K562 (cell line): ENCODE measurements at regions not wholly inside any gene's neighbourhood (a gene's known extent, or its start where the extent isn't known, plus 50 kb on each side); places are given as distances from the start of the nearest gene placed in this dataset.

ENCODE experiments used
- BRCA1 ChIP-seq, 2 experiments: fragments of 450-650 bp in 1 of 2; sonication (generic) in 1 of 2; formaldehyde crosslinking in 1 of 2; IDR thresholded peaks; 2 replicates each; pipeline versions ENCODE4 v1.5.0 to v1.6.1; 2017 to 2020; ENCODE audit warnings: mild to moderate bottlenecking in 1 of 2, missing genetic modification reagents in 1 of 2
- CHD7 ChIP-seq: fragments of 200-600 bp; sonication (generic); IDR thresholded peaks from one replicate; pipeline ENCODE4 v1.6.1; 2012; ENCODE audit warnings: mild to moderate bottlenecking, low read depth, low read length, inconsistent platforms
- RREB1 ChIP-seq: fragments of 250-450 bp; sonication (Bioruptor Pico); IDR thresholded peaks from 2 replicates; pipeline ENCODE4 v1.4.0; 2020
- SIN3A ChIP-seq, 2 experiments: fragments of 150-350 bp in 1 of 2; IDR thresholded peaks; 2 replicates each; pipeline ENCODE4 v1.6.1; 2011 to 2016; ENCODE audit warnings: borderline replicate concordance in 2 of 2, low read depth in 2 of 2, low read length in 2 of 2, mild to moderate bottlenecking in 2 of 2, moderate library complexity in 2 of 2; ENCODE audit not compliant: control insufficient read depth in 1 of 2
- SP2 ChIP-seq: IDR thresholded peaks from 2 replicates; pipeline ENCODE4 v1.6.1; 2011; ENCODE audit warnings: mild to moderate bottlenecking, low read depth, low read length, moderate library complexity; ENCODE audit not compliant: poor library complexity, severe bottlenecking; ENCODE audit errors: extremely low read depth
- TOE1 ChIP-seq, 2 experiments: fragments of 450-650 bp in 1 of 2; sonication (generic) in 1 of 2; formaldehyde crosslinking in 1 of 2; IDR thresholded peaks; 2 replicates each; pipeline versions ENCODE4 v1.7.1 to v1.8.0; 2016 to 2022; ENCODE audit warnings: borderline replicate concordance in 2 of 2, mild to moderate bottlenecking in 2 of 2, antibody characterized with exemption in 1 of 2, inconsistent platforms in 1 of 2, low read depth in 1 of 2, missing genetic modification reagents in 1 of 2, moderate library complexity in 1 of 2
- ZC3H11A ChIP-seq: IDR thresholded peaks from 2 replicates; pipeline ENCODE4 v1.6.1; 2012; ENCODE audit warnings: low read depth, low read length, improper control_type of control experiment
- ZNF184 ChIP-seq: sonication (generic); formaldehyde crosslinking; IDR thresholded peaks from 2 replicates; pipeline ENCODE4 v1.5.0; 2020; ENCODE audit warnings: missing genetic modification reagents

- no peak for TF ChIP-seq CHD7
- no peak for TF ChIP-seq RREB1
- no peak for TF ChIP-seq SP2
- no peak for TF ChIP-seq ZC3H11A
- no peak for TF ChIP-seq SIN3A (IDR thresholded peaks at IDR 0.05; ENCODE audit: borderline replicate concordance in 2 of 2, control insufficient read depth in 1 of 2, low read depth in 2 of 2, low read length in 2 of 2)
- no peak for TF ChIP-seq BRCA1 (IDR thresholded peaks at IDR 0.05)
- no peak for TF ChIP-seq BRCA1 (CRISPR knock-in tag; IDR thresholded peaks at IDR 0.05)
- TF ChIP-seq ZNF184 (CRISPR knock-in tag): no peak
- TF ChIP-seq TOE1 (IDR thresholded peaks at IDR 0.05; ENCODE audit: borderline replicate concordance): no peak
- TF ChIP-seq TOE1 (CRISPR knock-in tag; IDR thresholded peaks at IDR 0.05; ENCODE audit: borderline replicate concordance, low read depth): no peak
These were observed 649.9 kb downstream of the KCNJ2 start (continued) for GRCh38 chr17:70819183-70819582.
